GM23338 (cell line): ENCODE measurements at regions not wholly inside any gene's neighbourhood (a gene's known extent, or its start where the extent isn't known, plus 50 kb on each side); places are given as distances from the start of the nearest gene placed in this dataset.

Source experiments
- CREB1 ChIP-seq: fragments of 250-450 bp; sonication (Bioruptor Pico); IDR thresholded peaks from 2 replicates; pipeline ENCODE4 v1.5.0; 2020; ENCODE audit warnings: low read depth, mild to moderate bottlenecking, moderate library complexity
- EZH2 ChIP-seq: fragments of 200-600 bp; sonication (generic); IDR thresholded peaks from one replicate; pipeline ENCODE4 v1.8.0; 2017; ENCODE audit warnings: antibody characterized with exemption, mild to moderate bottlenecking, low read depth; ENCODE audit not compliant: unreplicated experiment
- EZH2phosphoT487 ChIP-seq: fragments of 200-600 bp; sonication (generic); IDR thresholded peaks from one replicate; pipeline ENCODE4 v1.8.1; 2018; ENCODE audit warnings: antibody characterized with exemption; ENCODE audit not compliant: unreplicated experiment
- JUNB ChIP-seq: IDR thresholded peaks from one replicate; pipeline ENCODE4 v1.6.1; 2016; ENCODE audit warnings: antibody characterized with exemption; ENCODE audit not compliant: unreplicated experiment
- POLR2AphosphoS5 ChIP-seq: IDR thresholded peaks from 2 replicates; pipeline ENCODE4 v1.6.1; 2016; ENCODE audit warnings: antibody characterized with exemption, low read depth
- REST ChIP-seq: IDR thresholded peaks from one replicate; pipeline ENCODE4 v1.6.1; 2018; ENCODE audit warnings: antibody characterized with exemption; ENCODE audit not compliant: unreplicated experiment
- ZNF114 ChIP-seq: fragments of 250-450 bp; sonication (Bioruptor Pico); IDR thresholded peaks from 2 replicates; pipeline ENCODE4 v1.5.0; 2020; ENCODE audit warnings: mild to moderate bottlenecking, moderate library complexity
- ZNF331 ChIP-seq: fragments of 250-450 bp; sonication (Bioruptor Pico); IDR thresholded peaks from 2 replicates; pipeline ENCODE4 v1.5.0; 2020; ENCODE audit warnings: low read depth, mild to moderate bottlenecking, moderate library complexity
- TF ChIP-seq, protein P1 (sequence below), 2 experiments: fragments of 200-600 bp in 1 of 2; sonication (generic) in 1 of 2; conservative IDR thresholded peaks; 2 replicates each; pipeline versions ENCODE4 v1.5.1 to v1.6.1; 2016 to 2017; ENCODE audit warnings: antibody characterized with exemption in 2 of 2, low read depth in 2 of 2, mild to moderate bottlenecking in 2 of 2, moderate library complexity in 1 of 2

DNA sequence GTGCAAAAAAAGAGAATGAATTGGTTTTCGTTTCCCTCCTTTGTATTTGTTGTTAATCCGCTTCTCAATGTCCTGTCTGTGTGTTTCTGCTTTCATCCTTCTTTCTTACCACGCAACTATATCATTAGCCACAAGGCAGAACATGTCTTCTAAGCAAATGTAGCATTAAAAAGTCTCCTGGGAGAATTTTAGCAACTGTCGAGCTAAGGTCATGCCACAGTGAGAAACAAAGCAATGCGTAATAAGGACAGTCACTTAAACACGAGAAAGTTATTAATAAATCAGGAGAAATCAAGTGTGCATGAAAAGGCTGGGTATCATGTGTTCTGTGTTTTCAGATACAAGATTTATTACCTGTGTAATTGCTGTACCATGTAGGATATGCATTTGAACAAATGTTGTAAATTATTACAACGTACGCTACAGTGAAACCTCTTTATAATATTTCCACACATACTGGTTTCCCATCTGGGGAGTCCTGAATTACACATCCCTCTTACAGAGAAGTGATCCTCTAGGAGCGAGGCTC lies 890.8 kb downstream of the TRIML1 start:
- TF ChIP-seq, protein P1, sequence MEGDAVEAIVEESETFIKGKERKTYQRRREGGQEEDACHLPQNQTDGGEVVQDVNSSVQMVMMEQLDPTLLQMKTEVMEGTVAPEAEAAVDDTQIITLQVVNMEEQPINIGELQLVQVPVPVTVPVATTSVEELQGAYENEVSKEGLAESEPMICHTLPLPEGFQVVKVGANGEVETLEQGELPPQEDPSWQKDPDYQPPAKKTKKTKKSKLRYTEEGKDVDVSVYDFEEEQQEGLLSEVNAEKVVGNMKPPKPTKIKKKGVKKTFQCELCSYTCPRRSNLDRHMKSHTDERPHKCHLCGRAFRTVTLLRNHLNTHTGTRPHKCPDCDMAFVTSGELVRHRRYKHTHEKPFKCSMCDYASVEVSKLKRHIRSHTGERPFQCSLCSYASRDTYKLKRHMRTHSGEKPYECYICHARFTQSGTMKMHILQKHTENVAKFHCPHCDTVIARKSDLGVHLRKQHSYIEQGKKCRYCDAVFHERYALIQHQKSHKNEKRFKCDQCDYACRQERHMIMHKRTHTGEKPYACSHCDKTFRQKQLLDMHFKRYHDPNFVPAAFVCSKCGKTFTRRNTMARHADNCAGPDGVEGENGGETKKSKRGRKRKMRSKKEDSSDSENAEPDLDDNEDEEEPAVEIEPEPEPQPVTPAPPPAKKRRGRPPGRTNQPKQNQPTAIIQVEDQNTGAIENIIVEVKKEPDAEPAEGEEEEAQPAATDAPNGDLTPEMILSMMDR (conservative IDR thresholded peaks at IDR 0.05; ENCODE audit: low read depth in 2 of 2), result no peak
- TF ChIP-seq EZH2 (no peak), EZH2phosphoT487 (no peak), POLR2AphosphoS5 (no peak), CREB1 (CRISPR knock-in tag) (no peak), REST (no peak), JUNB (no peak), ZNF331 (CRISPR knock-in tag) (no peak), ZNF114 (CRISPR knock-in tag) (no peak)
